MM.1S (cell line): ENCODE measurements at regions not wholly inside any gene's neighbourhood (a gene's known extent, or its start where the extent isn't known, plus 50 kb on each side); places are given as distances from the start of the nearest gene placed in this dataset.

ENCODE experiments used
- DNase-seq: peaks from one replicate; pipeline ENCODE4 v3.0.0-alpha.2; 2015
- H2AFZ ChIP-seq: fragments of 300-600 bp; sonication (generic); 2 replicates; pipeline ENCODE4 v1.6.0; 2016; ENCODE audit warnings: antibody characterized with exemption, low read length
- H3F3A ChIP-seq: fragments of 300-600 bp; sonication (generic); 2 replicates; pipeline ENCODE4 v1.6.1; 2016; ENCODE audit warnings: mild to moderate bottlenecking, antibody characterized with exemption, low read length, moderate library complexity, mixed read lengths; ENCODE audit not compliant: insufficient read depth
- H3K27ac ChIP-seq: fragments of 300-600 bp; sonication (generic); 2 replicates; pipeline ENCODE4 v1.5.1; 2016; ENCODE audit warnings: mild to moderate bottlenecking, low read length
- H3K27me3 ChIP-seq: fragments of 300-600 bp; sonication (generic); replicated peaks from 2 replicates; pipeline ENCODE4 v1.6.0; 2016; ENCODE audit warnings: low read length; ENCODE audit not compliant: insufficient read depth
- H3K36me3 ChIP-seq: fragments of 300-600 bp; sonication (generic); replicated peaks from 2 replicates; pipeline ENCODE4 v1.6.1; 2016; ENCODE audit warnings: mild to moderate bottlenecking, low read length, mixed read lengths; ENCODE audit not compliant: insufficient read depth
- H3K4me1 ChIP-seq: fragments of 300-600 bp; sonication (generic); 2 replicates; pipeline ENCODE4 v1.6.1; 2016; ENCODE audit warnings: low read length, mixed read lengths
- H3K4me2 ChIP-seq: fragments of 300-600 bp; sonication (generic); 2 replicates; pipeline ENCODE4 v1.6.0; 2016; ENCODE audit warnings: low read depth, low read length
- H3K4me3 ChIP-seq: fragments of 300-600 bp; sonication (generic); 2 replicates; pipeline ENCODE4 v1.5.1; 2016; ENCODE audit warnings: low read length, mixed read lengths
- H3K79me2 ChIP-seq: fragments of 300-600 bp; sonication (generic); 2 replicates; pipeline ENCODE4 v1.6.1; 2016; ENCODE audit warnings: mixed run types, low read length, mixed read lengths
- H3K9ac ChIP-seq: fragments of 300-600 bp; sonication (generic); 2 replicates; pipeline ENCODE4 v1.6.1; 2016; ENCODE audit warnings: low read length, mixed read lengths
- H3K9me2 ChIP-seq: fragments of 300-600 bp; sonication (generic); replicated peaks from 2 replicates; pipeline ENCODE4 v1.6.1; 2016; ENCODE audit warnings: mild to moderate bottlenecking, low read length, mixed read lengths; ENCODE audit not compliant: insufficient read depth
- H3K9me3 ChIP-seq: fragments of 300-600 bp; sonication (generic); replicated peaks from 2 replicates; pipeline ENCODE4 v1.6.1; 2016; ENCODE audit warnings: mild to moderate bottlenecking, low read length, mixed read lengths; ENCODE audit not compliant: insufficient read depth
- H4K20me1 ChIP-seq: fragments of 300-600 bp; sonication (generic); 2 replicates; pipeline ENCODE4 v1.6.1; 2016; ENCODE audit warnings: mild to moderate bottlenecking, low read length, moderate library complexity, mixed read lengths; ENCODE audit not compliant: insufficient read depth
- CTCF ChIP-seq: fragments of 300-600 bp; sonication (generic); IDR thresholded peaks from 2 replicates; pipeline ENCODE4 v1.5.1; 2016; ENCODE audit warnings: antibody characterized with exemption, low read length, mixed read lengths
- EZH2 ChIP-seq: fragments of 300-600 bp; sonication (generic); optimal IDR thresholded peaks from 2 replicates; pipeline ENCODE3; 2017; ENCODE audit warnings: low read depth, mild to moderate bottlenecking, antibody characterized with exemption, low read length, mixed read lengths
- EZH2phosphoT487 ChIP-seq: fragments of 300-600 bp; sonication (generic); IDR thresholded peaks from 2 replicates; pipeline ENCODE4 v1.6.1; 2018; ENCODE audit warnings: antibody characterized with exemption, low read length

DNA sequence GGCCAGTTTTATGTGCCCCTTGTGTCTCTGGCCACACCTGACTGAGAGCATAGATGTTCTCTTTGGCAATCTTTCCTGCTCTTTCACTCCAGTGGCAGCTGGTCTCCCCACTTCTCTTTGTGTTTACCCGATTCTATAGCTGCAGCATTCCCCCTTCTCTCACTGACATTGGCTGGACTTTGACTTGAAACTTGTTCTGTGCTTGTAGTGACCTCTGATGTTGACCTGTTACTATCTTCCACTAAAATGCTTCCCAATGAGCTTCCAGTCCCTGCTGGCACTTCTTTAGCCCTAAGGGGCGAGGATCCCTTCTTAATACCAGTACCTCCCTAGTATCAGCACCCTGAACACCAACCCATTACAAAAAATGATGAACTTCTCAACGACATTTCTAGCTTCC lies 653.3 kb downstream of the LTN1 start:
- Histone ChIP-seq H3K27ac (no peak overlapping the region), H3K9me2 (no peaks in the 10 kb centered on the region), H3K4me3 (no peak overlapping the region), H3K4me2 (no peak overlapping the region), H3F3A (no peaks in the 10 kb centered on the region), H3K9ac (no peak overlapping the region), H3K79me2 (no peaks in the 10 kb centered on the region), H3K36me3 (no peaks in the 10 kb centered on the region), H2AFZ (no peak overlapping the region), H3K27me3 (no peaks in the 10 kb centered on the region), H3K4me1 (no peaks in the 10 kb centered on the region), H4K20me1 (no peaks in the 10 kb centered on the region), H3K9me3 (no peaks in the 10 kb centered on the region)
- no peak for TF ChIP-seq EZH2phosphoT487
- TF ChIP-seq CTCF: no peak
- TF ChIP-seq EZH2: no peak
- DNase-seq: no peak

DNA sequence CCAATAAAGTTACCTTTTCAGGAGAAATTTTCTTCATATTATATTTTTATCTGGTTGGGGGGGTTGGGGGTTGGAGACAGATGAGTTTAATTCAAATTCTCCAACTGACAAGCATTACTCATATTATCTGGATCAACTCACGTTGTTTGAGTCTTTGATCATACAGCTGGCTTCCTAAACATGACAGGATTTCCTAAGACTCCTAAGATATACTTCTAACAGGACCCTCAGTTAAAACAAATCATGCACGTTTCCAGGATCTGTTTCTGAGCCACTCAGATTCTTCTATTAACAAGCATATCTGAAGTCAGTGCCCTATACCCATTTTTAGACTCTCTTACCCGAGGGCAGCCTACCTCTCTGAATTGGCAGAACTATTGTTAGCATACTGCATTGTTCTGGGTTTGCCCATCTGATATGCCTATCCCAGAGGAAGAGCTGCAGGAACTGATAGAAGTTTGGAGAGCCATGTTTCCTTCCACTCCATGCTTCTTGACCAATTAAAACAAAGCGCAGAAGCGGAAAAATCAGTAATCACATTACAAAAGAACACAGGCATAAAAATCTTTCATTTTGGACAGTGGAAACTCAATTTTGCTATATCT lies 653.9 kb downstream of the LTN1 start:
- Histone ChIP-seq H3K4me2 (no peak overlapping the region), H4K20me1 (no peaks in the 10 kb centered on the region), H2AFZ (no peak overlapping the region), H3K9me2 (no peaks in the 10 kb centered on the region), H3K9me3 (no peaks in the 10 kb centered on the region), H3K4me3 (no peak overlapping the region), H3K9ac (no peak overlapping the region), H3K4me1 (no peaks in the 10 kb centered on the region), H3K27ac (no peak overlapping the region), H3K36me3 (no peaks in the 10 kb centered on the region), H3K27me3 (no peaks in the 10 kb centered on the region), H3F3A (no peaks in the 10 kb centered on the region), H3K79me2 (no peaks in the 10 kb centered on the region)
- DNase-seq: no peak
- TF ChIP-seq CTCF: no peak
- no peak for TF ChIP-seq EZH2phosphoT487
- no peak for TF ChIP-seq EZH2

- Histone ChIP-seq H3F3A (no peaks in the 10 kb centered on the region), H3K9me2 (no peaks in the 10 kb centered on the region), H3K27me3 (no peaks in the 10 kb centered on the region), H2AFZ (no peak overlapping the region), H3K9me3 (no peaks in the 10 kb centered on the region), H4K20me1 (no peaks in the 10 kb centered on the region), H3K79me2 (no peaks in the 10 kb centered on the region), H3K4me3 (no peak overlapping the region), H3K27ac (no peak overlapping the region), H3K4me1 (no peaks in the 10 kb centered on the region), H3K36me3 (no peaks in the 10 kb centered on the region), H3K9ac (no peak overlapping the region), H3K4me2 (no peak overlapping the region)
- DNase-seq: peak; percentile 57
- TF ChIP-seq CTCF (peak; percentile 51), EZH2phosphoT487 (no peak), EZH2 (no peak)
Observed at GRCh38 chr21:28337315-28337714, 655.4 kb downstream of the LTN1 start.
